PC-3 (cell line): ENCODE measurements at regions not wholly inside any gene's neighbourhood (a gene's known extent, or its start where the extent isn't known, plus 50 kb on each side); places are given as distances from the start of the nearest gene placed in this dataset.
"Not testable (repeated sequence)": the region's sequence is repeated elsewhere in the genome, so short reads cannot be mapped to it uniquely, and the experiment has no call there.

Experiments
- ATAC-seq: fragments of 200-7000 bp; cut with Tn5 transposase; 2 replicates; pipeline ENCODE4 v1.9.1; 2020; ENCODE audit warnings: mild to moderate bottlenecking, moderate library complexity
- BruUV-seq: library from RNA; stranded (reverse); fragments of 400-500 nt; replicated peaks from 2 replicates; lab custom pipeline; 2021; lab: Mats Ljungman, UMichigan
- CTCF ChIA-PET: fragments of 300-600 bp; sonication (Branson Sonifier 250); formaldehyde crosslinking; loops from one replicate; lab custom pipeline; 2022; ENCODE audit warnings: antibody characterized with exemption; lab: Charles Lee
- POLR2A ChIA-PET: fragments of 300-600 bp; sonication (Branson Sonifier 250); formaldehyde crosslinking; loops from one replicate; lab custom pipeline; 2022; ENCODE audit warnings: antibody characterized with exemption; ENCODE audit not compliant: unreplicated experiment; lab: Charles Lee
- DNase-seq: peaks from one replicate; pipeline ENCODE4 v3.0.0-alpha.2; 2015
- H2AFZ ChIP-seq: fragments of 300-600 bp; sonication (generic); 2 replicates; pipeline ENCODE4 v1.6.0; 2016; ENCODE audit warnings: antibody characterized with exemption, low read length
- H3F3A ChIP-seq: fragments of 300-600 bp; sonication (generic); one replicate; pipeline ENCODE4 v1.6.0; 2017; ENCODE audit warnings: antibody characterized with exemption, low read length, control low read depth, mild to moderate bottlenecking; ENCODE audit not compliant: unreplicated experiment
- H3K27ac ChIP-seq: fragments of 300-600 bp; sonication (generic); 2 replicates; pipeline ENCODE4 v1.5.1; 2016; ENCODE audit warnings: mild to moderate bottlenecking, low read length
- H3K27me3 ChIP-seq: fragments of 300-600 bp; sonication (generic); 2 replicates; pipeline ENCODE4 v1.6.1; 2016; ENCODE audit warnings: low read length, mixed read lengths
- H3K36me3 ChIP-seq: fragments of 300-600 bp; sonication (generic); 2 replicates; pipeline ENCODE4 v1.6.1; 2016; ENCODE audit warnings: low read depth, mixed run types, low read length, mixed read lengths
- H3K4me1 ChIP-seq: fragments of 300-600 bp; sonication (generic); 2 replicates; pipeline ENCODE4 v1.5.1; 2016; ENCODE audit warnings: low read length; ENCODE audit not compliant: insufficient read depth
- H3K4me2 ChIP-seq: fragments of 300-600 bp; sonication (generic); 2 replicates; pipeline ENCODE4 v1.6.0; 2016; ENCODE audit warnings: low read length
- H3K4me3 ChIP-seq: fragments of 300-600 bp; sonication (generic); 2 replicates; pipeline ENCODE4 v1.5.1; 2016; ENCODE audit warnings: mild to moderate bottlenecking, low read length, mixed read lengths
- H3K79me2 ChIP-seq: fragments of 300-600 bp; sonication (generic); 2 replicates; pipeline ENCODE4 v1.6.1; 2017; ENCODE audit warnings: low read length, mixed read lengths
- H3K9ac ChIP-seq: fragments of 300-600 bp; sonication (generic); 2 replicates; pipeline ENCODE4 v1.6.0; 2016; ENCODE audit warnings: mild to moderate bottlenecking, low read length
- H3K9me2 ChIP-seq: fragments of 300-600 bp; sonication (generic); replicated peaks from 2 replicates; pipeline ENCODE4 v1.6.1; 2016; ENCODE audit warnings: mixed run types, low read length, mixed read lengths
- H3K9me3 ChIP-seq: fragments of 300-600 bp; sonication (generic); 2 replicates; pipeline ENCODE4 v1.6.1; 2016; ENCODE audit warnings: low read length, mixed read lengths
- H4K20me1 ChIP-seq: fragments of 300-600 bp; sonication (generic); 2 replicates; pipeline ENCODE4 v1.6.1; 2016; ENCODE audit warnings: low read length, mixed read lengths
- EZH2 ChIP-seq: fragments of 300-600 bp; sonication (generic); IDR thresholded peaks from one replicate; pipeline ENCODE4 v1.6.1; 2017; ENCODE audit warnings: antibody characterized with exemption, mild to moderate bottlenecking, low read length; ENCODE audit not compliant: unreplicated experiment
- EZH2phosphoT487 ChIP-seq: fragments of 300-600 bp; sonication (generic); IDR thresholded peaks from 2 replicates; pipeline ENCODE4 v1.6.1; 2018; ENCODE audit warnings: mild to moderate bottlenecking, antibody characterized with exemption, low read length, borderline replicate concordance
- intact Hi-C: fragments of 100-400 bp; cut with micrococcal nuclease; formaldehyde crosslinking; loops from 2 replicates; pipeline ENCODE4 v1.9.0; 2023
- TF ChIP-seq, protein P1 (sequence below): fragments of 300-600 bp; sonication (generic); conservative IDR thresholded peaks from 2 replicates; pipeline ENCODE4 v1.5.1; 2017; ENCODE audit warnings: antibody characterized with exemption, low read depth, mild to moderate bottlenecking, low read length

DNA sequence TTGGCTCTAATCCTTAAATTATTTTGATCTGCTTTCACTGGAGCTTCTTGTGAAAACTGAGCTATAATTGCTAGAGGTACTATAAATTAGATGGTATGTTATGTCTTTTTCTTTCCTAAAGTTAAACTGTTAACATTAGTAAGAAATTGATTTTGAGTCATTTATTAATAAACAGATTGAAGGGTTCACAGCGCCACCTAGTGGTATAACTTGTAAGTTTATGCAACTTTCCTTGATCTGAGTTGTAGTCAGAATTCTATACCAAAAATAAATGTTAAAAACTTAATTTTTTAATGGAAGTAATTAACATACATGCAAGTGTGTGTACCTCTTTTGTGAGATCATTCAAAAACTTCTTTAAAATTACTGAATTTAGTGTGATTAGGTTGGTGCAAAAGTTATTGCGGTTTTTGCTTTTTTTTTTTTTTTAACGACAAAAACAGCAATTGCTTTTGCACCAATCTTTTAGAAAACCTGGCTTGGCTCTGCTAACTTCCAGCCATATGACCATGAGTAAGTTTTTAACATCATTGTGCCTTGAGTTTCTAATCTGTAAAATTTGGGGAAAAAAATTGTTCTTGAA is 151.5 kb downstream of the CENPC start:
- no peak overlapping the region for H3K9ac ChIP-seq
- BruUV-seq = no TSS peak
- no peaks in the 10 kb centered on the region for H3F3A ChIP-seq
- TF ChIP-seq EZH2phosphoT487 = no peak
- TF ChIP-seq, protein P1, sequence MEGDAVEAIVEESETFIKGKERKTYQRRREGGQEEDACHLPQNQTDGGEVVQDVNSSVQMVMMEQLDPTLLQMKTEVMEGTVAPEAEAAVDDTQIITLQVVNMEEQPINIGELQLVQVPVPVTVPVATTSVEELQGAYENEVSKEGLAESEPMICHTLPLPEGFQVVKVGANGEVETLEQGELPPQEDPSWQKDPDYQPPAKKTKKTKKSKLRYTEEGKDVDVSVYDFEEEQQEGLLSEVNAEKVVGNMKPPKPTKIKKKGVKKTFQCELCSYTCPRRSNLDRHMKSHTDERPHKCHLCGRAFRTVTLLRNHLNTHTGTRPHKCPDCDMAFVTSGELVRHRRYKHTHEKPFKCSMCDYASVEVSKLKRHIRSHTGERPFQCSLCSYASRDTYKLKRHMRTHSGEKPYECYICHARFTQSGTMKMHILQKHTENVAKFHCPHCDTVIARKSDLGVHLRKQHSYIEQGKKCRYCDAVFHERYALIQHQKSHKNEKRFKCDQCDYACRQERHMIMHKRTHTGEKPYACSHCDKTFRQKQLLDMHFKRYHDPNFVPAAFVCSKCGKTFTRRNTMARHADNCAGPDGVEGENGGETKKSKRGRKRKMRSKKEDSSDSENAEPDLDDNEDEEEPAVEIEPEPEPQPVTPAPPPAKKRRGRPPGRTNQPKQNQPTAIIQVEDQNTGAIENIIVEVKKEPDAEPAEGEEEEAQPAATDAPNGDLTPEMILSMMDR = peak; percentile 96
- no peak for TF ChIP-seq EZH2
- H3K4me3 ChIP-seq = no peak overlapping the region
- peaks cover 28% of the 10 kb centered on the region for H3K27me3 ChIP-seq
- no peaks in the 10 kb centered on the region for H3K4me1 ChIP-seq
- ATAC-seq (no peak), DNase-seq (peak; percentile 78)
- H3K79me2 ChIP-seq = no peaks in the 10 kb centered on the region
- no peaks in the 10 kb centered on the region for H3K9me3 ChIP-seq
- H3K27ac ChIP-seq = no peak overlapping the region
- no peak overlapping the region for H2AFZ ChIP-seq
- ChIA-PET POLR2A (no interaction called here), CTCF (interaction anchor here (0.6 kb wide), 1 partner anchor 263 kb away, joined by 3 read pairs; no protein-coding TSS in a partner anchor)
- H3K36me3 ChIP-seq = no peaks in the 10 kb centered on the region
- H3K9me2 ChIP-seq = no peaks in the 10 kb centered on the region
- no peaks in the 10 kb centered on the region for H4K20me1 ChIP-seq
- H3K4me2 ChIP-seq = no peak overlapping the region
- intact Hi-C loops = loop anchor here (5.0 to 10.0 kb wide), 3 partner anchors 66 to 689 kb away; no protein-coding TSS in a partner anchor

DNA sequence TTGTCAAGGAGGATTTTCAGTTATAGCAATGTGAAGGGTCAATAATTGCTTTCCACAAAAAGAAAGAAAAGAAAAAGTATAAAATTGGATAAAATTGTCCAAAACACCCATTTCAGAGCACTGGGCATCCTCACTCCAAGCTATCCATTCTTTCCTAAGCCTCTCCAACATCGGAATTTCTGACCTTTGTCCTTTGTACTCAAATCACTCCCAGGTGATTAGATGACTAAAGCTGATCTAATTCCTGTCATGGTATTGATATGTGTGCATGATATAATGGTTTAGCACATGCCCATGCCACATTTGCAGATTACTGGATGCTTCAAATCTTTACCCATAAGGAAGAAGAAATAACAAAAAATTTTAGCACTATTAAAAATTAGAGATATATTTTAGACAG is 152.3 kb downstream of the CENPC start:
- no peak for ATAC-seq
- H3K4me2 ChIP-seq = no peak overlapping the region
- ChIA-PET POLR2A (no interaction called here), CTCF (interaction anchor here (0.6 kb wide), 1 partner anchor 262 kb away, joined by 3 read pairs; no protein-coding TSS in a partner anchor)
- no TSS peak for BruUV-seq
- DNase-seq = no peak
- TF ChIP-seq EZH2phosphoT487 (no peak), EZH2 (no peak)
- TF ChIP-seq, protein P1 = no peak
- H3K9me2 ChIP-seq = no peaks in the 10 kb centered on the region
- no peaks in the 10 kb centered on the region for H3F3A ChIP-seq
- no peaks in the 10 kb centered on the region for H3K79me2 ChIP-seq
- peaks cover 28% of the 10 kb centered on the region for H3K27me3 ChIP-seq
- intact Hi-C loops = loop anchor here (5.0 to 10.0 kb wide), 3 partner anchors 66 to 688 kb away; no protein-coding TSS in a partner anchor
- no peak overlapping the region for H3K9ac ChIP-seq
- no peaks in the 10 kb centered on the region for H3K36me3 ChIP-seq
- H3K4me3 ChIP-seq = no peak overlapping the region
- no peak overlapping the region for H2AFZ ChIP-seq
- H3K4me1 ChIP-seq = no peaks in the 10 kb centered on the region
- H3K27ac ChIP-seq = no peak overlapping the region
- no peaks in the 10 kb centered on the region for H3K9me3 ChIP-seq
- no peaks in the 10 kb centered on the region for H4K20me1 ChIP-seq

DNA sequence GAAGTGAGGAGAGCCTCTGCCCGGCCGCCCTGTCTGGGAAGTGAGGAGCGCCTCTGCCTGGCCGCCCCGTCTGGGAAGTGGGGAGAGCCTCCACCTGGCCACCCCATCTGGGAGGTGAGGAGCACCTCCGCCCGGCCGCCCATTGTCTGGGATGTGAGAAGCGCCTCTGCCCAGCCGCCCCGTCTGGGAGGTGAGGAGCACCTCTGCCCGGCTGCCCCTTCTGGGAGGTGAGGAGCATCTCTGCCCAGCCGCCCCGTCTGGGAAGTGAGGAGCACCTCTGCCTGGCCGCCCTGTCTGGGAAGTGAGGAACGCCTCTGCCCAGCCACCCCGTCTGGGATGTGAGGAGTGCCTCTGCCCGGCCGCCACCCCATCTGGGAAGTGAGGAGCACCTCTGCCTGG is 163.9 kb downstream of the CENPC start:
- BruUV-seq, H2AFZ ChIP-seq, DNase-seq, H3K9me3 ChIP-seq, H4K20me1 ChIP-seq, H3F3A ChIP-seq, H3K4me2 ChIP-seq, POLR2A ChIA-PET, H3K9me2 ChIP-seq, intact Hi-C loops, H3K36me3 ChIP-seq, H3K27ac ChIP-seq, H3K27me3 ChIP-seq, H3K79me2 ChIP-seq, H3K9ac ChIP-seq, ATAC-seq, H3K4me1 ChIP-seq, H3K4me3 ChIP-seq, CTCF ChIA-PET: not testable (repeated sequence)

DNA sequence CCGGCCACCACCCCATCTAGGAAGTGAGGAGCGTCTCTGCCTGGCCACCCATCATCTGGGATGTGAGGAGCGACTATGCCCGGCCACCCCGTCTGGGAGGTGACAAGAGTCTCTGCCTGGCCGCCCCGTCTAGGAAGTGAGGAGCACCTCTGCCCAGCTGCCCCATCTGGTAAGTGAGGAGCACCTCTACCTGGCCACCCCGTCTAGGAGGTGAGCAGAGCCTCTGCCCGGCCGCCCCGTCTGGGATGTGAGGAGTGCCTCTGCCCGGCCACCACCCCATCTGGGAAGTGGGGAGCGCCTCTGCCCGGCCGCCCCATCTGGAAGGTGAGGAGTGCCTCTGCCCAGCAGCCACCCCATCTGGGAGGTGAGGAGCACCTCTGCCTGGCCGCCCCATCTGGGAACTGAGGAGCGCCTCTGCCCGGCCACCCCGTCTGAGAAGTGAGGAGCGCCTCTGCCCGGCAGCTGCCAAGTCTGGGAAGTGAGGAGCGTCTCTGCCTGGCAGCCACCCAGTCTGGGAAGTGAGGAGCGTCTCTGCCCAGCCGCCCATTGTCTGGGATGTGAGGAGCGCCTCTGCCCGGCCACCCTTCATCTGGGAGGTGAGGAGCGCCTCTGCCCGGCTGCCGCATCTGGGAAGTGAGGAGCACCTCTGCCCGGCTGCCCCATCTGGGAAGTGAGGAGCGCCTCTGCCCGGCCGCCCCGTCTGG is 164.4 kb downstream of the CENPC start:
- H3K4me3 ChIP-seq, H3K9me2 ChIP-seq, H3K27me3 ChIP-seq, BruUV-seq, DNase-seq, intact Hi-C loops, H3K27ac ChIP-seq, H3K9ac ChIP-seq, H3K4me1 ChIP-seq, H3K36me3 ChIP-seq, H3F3A ChIP-seq, H4K20me1 ChIP-seq, POLR2A ChIA-PET, H3K9me3 ChIP-seq, CTCF ChIA-PET, H3K79me2 ChIP-seq, ATAC-seq, H3K4me2 ChIP-seq, H2AFZ ChIP-seq: not testable (repeated sequence)
